GM23338 (cell line): ENCODE measurements at regions not wholly inside any gene's neighbourhood (a gene's known extent, or its start where the extent isn't known, plus 50 kb on each side); places are given as distances from the start of the nearest gene placed in this dataset.

ENCODE experiments used
- ATAC-seq: fragments of 200-7000 bp; cut with Tn5 transposase; 3 replicates; pipeline ENCODE4 v1.9.1; 2020
- DNase-seq: peaks from one replicate; pipeline ENCODE4 v3.0.0-alpha.2; 2015; ENCODE audit warnings: low spot score
- H2AFZ ChIP-seq: fragments of 200-600 bp; sonication (generic); 2 replicates; pipeline ENCODE4 v1.8.0; 2016; ENCODE audit warnings: antibody characterized with exemption, mild to moderate bottlenecking, moderate library complexity
- H3F3A ChIP-seq: fragments of 200-600 bp; sonication (generic); replicated peaks from 2 replicates; pipeline ENCODE4 v1.8.0; 2017; ENCODE audit warnings: antibody characterized with exemption, mixed run types, low read depth
- H3K27ac ChIP-seq: fragments of 200-600 bp; sonication (generic); 2 replicates; pipeline ENCODE4 v1.6.1; 2016; ENCODE audit warnings: low read depth
- H3K27me3 ChIP-seq: fragments of 200-600 bp; sonication (generic); 2 replicates; pipeline ENCODE4 v1.8.0; 2016; ENCODE audit warnings: mild to moderate bottlenecking, mixed run types, moderate library complexity; ENCODE audit not compliant: insufficient read depth
- H3K36me3 ChIP-seq: fragments of 200-600 bp; sonication (generic); 2 replicates; pipeline ENCODE4 v1.8.0; 2016; ENCODE audit warnings: mild to moderate bottlenecking; ENCODE audit not compliant: insufficient read depth
- H3K4me1 ChIP-seq: fragments of 200-600 bp; sonication (generic); 2 replicates; pipeline ENCODE4 v1.8.0; 2016; ENCODE audit warnings: mild to moderate bottlenecking, moderate library complexity; ENCODE audit not compliant: insufficient read depth
- H3K4me2 ChIP-seq: fragments of 200-600 bp; sonication (generic); 2 replicates; pipeline ENCODE4 v1.7.1; 2017; ENCODE audit warnings: mixed run types
- H3K4me3 ChIP-seq: fragments of 200-600 bp; sonication (generic); 2 replicates; pipeline ENCODE4 v1.6.1; 2016; ENCODE audit warnings: mixed run types
- H3K79me2 ChIP-seq: fragments of 200-600 bp; sonication (generic); replicated peaks from 2 replicates; pipeline ENCODE4 v1.8.0; 2017; ENCODE audit warnings: mild to moderate bottlenecking; ENCODE audit not compliant: insufficient read depth
- H3K9me2 ChIP-seq: fragments of 200-600 bp; sonication (generic); 2 replicates; pipeline ENCODE4 v1.8.0; 2017; ENCODE audit not compliant: insufficient read depth
- H4K20me1 ChIP-seq: fragments of 200-600 bp; sonication (generic); replicated peaks from 2 replicates; pipeline ENCODE4 v1.8.0; 2017; ENCODE audit warnings: mild to moderate bottlenecking; ENCODE audit not compliant: insufficient read depth
- H3K27ac Mint-ChIP-seq: 2 replicates; pipeline ENCODE4 v1.8.0; 2020; ENCODE audit warnings: inconsistent platforms, mild to moderate bottlenecking, moderate library complexity, mixed read lengths
- H3K27me3 Mint-ChIP-seq: 3 replicates; pipeline ENCODE4 v1.8.0; 2022; ENCODE audit warnings: low read depth, mild to moderate bottlenecking, moderate library complexity, mixed read lengths, inconsistent platforms; ENCODE audit not compliant: insufficient read depth, poor library complexity
- H3K36me3 Mint-ChIP-seq: 3 replicates; pipeline ENCODE4 v1.8.0; 2021; ENCODE audit warnings: low read depth, mild to moderate bottlenecking, inconsistent platforms, moderate library complexity, mixed read lengths
- H3K4me1 Mint-ChIP-seq: 3 replicates; pipeline ENCODE4 v1.8.0; 2020; ENCODE audit warnings: mild to moderate bottlenecking, inconsistent platforms, mixed read lengths
- H3K4me3 Mint-ChIP-seq: 3 replicates; pipeline ENCODE4 v1.8.0; 2021; ENCODE audit warnings: moderate library complexity, mild to moderate bottlenecking, inconsistent platforms, mixed read lengths
- H3K9me3 Mint-ChIP-seq: 3 replicates; pipeline ENCODE4 v1.8.0; 2020; ENCODE audit warnings: moderate library complexity, mild to moderate bottlenecking, inconsistent platforms, mixed read lengths
- CREB1 ChIP-seq: fragments of 250-450 bp; sonication (Bioruptor Pico); IDR thresholded peaks from 2 replicates; pipeline ENCODE4 v1.5.0; 2020; ENCODE audit warnings: low read depth, mild to moderate bottlenecking, moderate library complexity
- ETS1 ChIP-seq: IDR thresholded peaks from 2 replicates; pipeline ENCODE4 v1.6.1; 2016; ENCODE audit warnings: antibody characterized with exemption
- EZH2 ChIP-seq: fragments of 200-600 bp; sonication (generic); IDR thresholded peaks from one replicate; pipeline ENCODE4 v1.8.0; 2017; ENCODE audit warnings: antibody characterized with exemption, mild to moderate bottlenecking, low read depth; ENCODE audit not compliant: unreplicated experiment
- EZH2phosphoT487 ChIP-seq: fragments of 200-600 bp; sonication (generic); IDR thresholded peaks from one replicate; pipeline ENCODE4 v1.8.1; 2018; ENCODE audit warnings: antibody characterized with exemption; ENCODE audit not compliant: unreplicated experiment
- JUNB ChIP-seq: IDR thresholded peaks from one replicate; pipeline ENCODE4 v1.6.1; 2016; ENCODE audit warnings: antibody characterized with exemption; ENCODE audit not compliant: unreplicated experiment
- NANOG ChIP-seq: IDR thresholded peaks from 2 replicates; pipeline ENCODE4 v1.6.1; 2016; ENCODE audit warnings: antibody characterized with exemption, borderline replicate concordance
- POLR2AphosphoS5 ChIP-seq: IDR thresholded peaks from 2 replicates; pipeline ENCODE4 v1.6.1; 2016; ENCODE audit warnings: antibody characterized with exemption, low read depth
- REST ChIP-seq: IDR thresholded peaks from one replicate; pipeline ENCODE4 v1.6.1; 2018; ENCODE audit warnings: antibody characterized with exemption; ENCODE audit not compliant: unreplicated experiment
- STAT1 ChIP-seq: IDR thresholded peaks from one replicate; pipeline ENCODE4 v1.6.1; 2016; ENCODE audit warnings: antibody characterized with exemption; ENCODE audit not compliant: unreplicated experiment
- ZNF114 ChIP-seq: fragments of 250-450 bp; sonication (Bioruptor Pico); IDR thresholded peaks from 2 replicates; pipeline ENCODE4 v1.5.0; 2020; ENCODE audit warnings: mild to moderate bottlenecking, moderate library complexity
- ZNF331 ChIP-seq: fragments of 250-450 bp; sonication (Bioruptor Pico); IDR thresholded peaks from 2 replicates; pipeline ENCODE4 v1.5.0; 2020; ENCODE audit warnings: low read depth, mild to moderate bottlenecking, moderate library complexity
- ZNF462 ChIP-seq: fragments of 250-450 bp; sonication (Bioruptor Pico); IDR thresholded peaks from 2 replicates; pipeline ENCODE4 v1.5.0; 2020; ENCODE audit warnings: mild to moderate bottlenecking, moderate library complexity

- TF ChIP-seq ZNF462 (CRISPR knock-in tag) (no peak), STAT1 (no peak), JUNB (no peak)
These were observed 595.1 kb upstream of the PTGER4 start (continued) for GRCh38 chr5:40084614-40085013.

DNA sequence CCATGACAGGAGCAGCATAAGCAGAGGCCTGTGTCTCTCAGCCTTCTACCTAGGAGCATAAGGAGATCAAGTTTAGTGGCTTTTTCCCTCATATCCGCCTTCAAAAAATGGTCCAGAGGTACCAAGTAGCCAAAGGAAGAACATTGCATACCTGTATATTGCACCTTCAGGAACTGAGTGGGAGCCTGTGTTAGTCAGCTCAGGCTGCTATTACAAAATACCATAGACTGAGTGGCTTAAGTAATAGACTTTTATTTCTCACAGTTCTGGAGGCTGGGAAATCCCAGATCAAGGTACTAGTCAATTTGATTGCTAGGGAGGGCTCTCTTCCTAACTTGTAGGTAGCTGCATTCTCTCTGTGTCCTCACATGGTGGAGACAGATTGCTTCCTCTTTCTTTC is 597.4 kb upstream of the PTGER4 start:
- Histone ChIP-seq H3K9me2 (peaks cover 4% of the 10 kb centered on the region), H3K27ac (no peak overlapping the region), H3K4me2 (no peak overlapping the region), H3K27me3 (no peaks in the 10 kb centered on the region), H2AFZ (no peak overlapping the region), H3K4me1 (0 out of 2 replicates have a peak, but pooled peaks cover 2% of the 10 kb centered on the region), H3K79me2 (no peaks in the 10 kb centered on the region), H3K36me3 (no peaks in the 10 kb centered on the region), H4K20me1 (no peaks in the 10 kb centered on the region), H3K4me3 (no peak overlapping the region), H3F3A (no peaks in the 10 kb centered on the region)
- DNase-seq (no peak), ATAC-seq (no peak)
- H3K4me1 Mint-ChIP-seq: no peaks in the 10 kb centered on the region
- H3K27me3 Mint-ChIP-seq: no peaks in the 10 kb centered on the region
- H3K27ac Mint-ChIP-seq: no peak overlapping the region
- H3K36me3 Mint-ChIP-seq: peaks cover 15% of the 10 kb centered on the region; the same call in 2 of the 3 replicates
- TF ChIP-seq EZH2phosphoT487 (no peak), CREB1 (CRISPR knock-in tag) (no peak), REST (no peak), ZNF114 (CRISPR knock-in tag) (no peak), EZH2 (no peak), ETS1 (no peak), NANOG (no peak), POLR2AphosphoS5 (no peak), ZNF331 (CRISPR knock-in tag) (no peak)
- no peak overlapping the region for H3K4me3 Mint-ChIP-seq
- peaks cover 57% of the 10 kb centered on the region for H3K9me3 Mint-ChIP-seq
